CD4-positive, alpha-beta T cell (primary cell): ENCODE measurements at regions not wholly inside any gene's neighbourhood (a gene's known extent, or its start where the extent isn't known, plus 50 kb on each side); places are given as distances from the start of the nearest gene placed in this dataset.

Experiments
- ATAC-seq: fragments of 200-7000 bp; cut with Tn5 transposase; one replicate; pipeline ENCODE4 v1.10.0; 2022; ENCODE audit warnings: mild to moderate bottlenecking; ENCODE audit not compliant: poor library complexity
- CTCF ChIA-PET: fragments of 350-600 bp; sonication (Branson Sonifier 250); formaldehyde crosslinking; loops from one replicate; lab custom pipeline; 2021; ENCODE audit warnings: antibody characterized with exemption, inconsistent platforms; lab: Charles Lee
- POLR2A ChIA-PET: fragments of 350-600 bp; sonication (Branson Sonifier 250); formaldehyde crosslinking; loops from one replicate; lab custom pipeline; 2021; ENCODE audit warnings: antibody characterized with exemption, inconsistent platforms; lab: Charles Lee
- DNase-seq, 14 experiments: peaks; one replicate each; pipeline ENCODE4 v3.0.0-alpha.2; 2013 to 2020; ENCODE audit warnings: mixed read lengths in 2 of 14
- H3K27ac ChIP-seq, 2 donors: one replicate each; pipeline versions ENCODE4 v1.5.1 to v1.7.0; 2013; ENCODE audit warnings: low read length in 2 of 2, low read depth in 1 of 2, mild to moderate bottlenecking in 1 of 2
- H3K27me3 ChIP-seq, 2 experiments: 1 replicate in 1 of 2; 2 replicates in 1 of 2; pipeline versions ENCODE4 v1.6.1 to v1.7.0; 2013; ENCODE audit warnings: low read length in 2 of 2, control low read depth in 1 of 2, mild to moderate bottlenecking in 1 of 2, moderate library complexity in 1 of 2; ENCODE audit not compliant: insufficient read depth in 2 of 2, control insufficient read depth in 1 of 2
- H3K36me3 ChIP-seq: one replicate; pipeline ENCODE4 v1.6.1; 2013; ENCODE audit warnings: low read length, control low read depth; ENCODE audit not compliant: insufficient read depth
- H3K4me1 ChIP-seq: one replicate; pipeline ENCODE4 v1.6.1; 2013; ENCODE audit warnings: low read length, control low read depth; ENCODE audit not compliant: insufficient read depth
- H3K4me3 ChIP-seq: one replicate; pipeline ENCODE4 v1.5.1; 2013; ENCODE audit warnings: mild to moderate bottlenecking, low read length, moderate library complexity
- H3K9me3 ChIP-seq, 2 experiments: 1 replicate in 1 of 2; 2 replicates in 1 of 2; pipeline versions ENCODE4 v1.6.1 to v1.7.0; 2013; ENCODE audit warnings: low read length in 2 of 2, mild to moderate bottlenecking in 2 of 2, control low read depth in 1 of 2, moderate library complexity in 1 of 2; ENCODE audit not compliant: control insufficient read depth in 1 of 2, insufficient read depth in 1 of 2
- H3K27ac Mint-ChIP-seq: one replicate; pipeline ENCODE4 v1.8.0; 2020; ENCODE audit warnings: mixed read lengths
- H3K27me3 Mint-ChIP-seq: one replicate; pipeline ENCODE4 v1.8.0; 2021; ENCODE audit warnings: mixed read lengths
- H3K36me3 Mint-ChIP-seq: one replicate; pipeline ENCODE4 v1.8.0; 2021; ENCODE audit warnings: low read depth, mixed read lengths
- H3K4me1 Mint-ChIP-seq: one replicate; pipeline ENCODE4 v1.8.0; 2021; ENCODE audit warnings: low read depth, mixed read lengths
- H3K4me3 Mint-ChIP-seq: one replicate; pipeline ENCODE4 v1.8.0; 2020; ENCODE audit warnings: mild to moderate bottlenecking, mixed read lengths
- H3K9me3 Mint-ChIP-seq: one replicate; pipeline ENCODE4 v1.8.0; 2020; ENCODE audit warnings: mixed read lengths
- intact Hi-C, 2 experiments: fragments of 100-400 bp; cut with DNase I in 1 of 2; cut with micrococcal nuclease in 1 of 2; formaldehyde crosslinking; loops; one replicate each; pipeline versions ENCODE4 v1.15.1 to v1.9.0; 2023 to 2025; cut with DNase I, micrococcal nuclease
- TF ChIP-seq, protein P1 (sequence below): fragments of 200-600 bp; IDR thresholded peaks from one replicate; pipeline ENCODE4 v1.8.0; 2022; ENCODE audit warnings: antibody characterized with exemption, mild to moderate bottlenecking

DNA sequence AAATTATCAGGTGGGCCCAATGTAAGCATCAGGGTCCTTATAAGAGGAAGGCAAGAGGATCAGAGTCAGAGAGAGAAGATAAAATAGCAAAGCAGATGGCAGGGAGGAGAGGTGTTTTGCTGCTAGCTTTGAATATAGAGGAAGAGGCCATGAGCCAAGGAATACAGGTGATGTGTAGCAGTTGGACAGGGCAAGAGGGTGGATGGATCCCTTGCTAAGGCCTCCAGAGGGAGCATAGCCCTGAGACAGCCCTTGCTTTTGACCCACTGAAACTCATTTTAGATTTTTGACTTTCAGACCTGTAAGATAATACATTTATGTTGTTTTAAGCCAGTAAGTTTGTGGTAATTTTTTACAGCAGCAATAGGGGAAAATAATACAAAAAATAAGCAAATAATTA is 116.6 kb upstream of the PARD3B start:
- Histone ChIP-seq H3K36me3 (no peaks in the 10 kb centered on the region), H3K9me3 (peaks cover 4 to 10% of the 10 kb centered on the region in 2 experiments), H3K4me3 (no peak overlapping the region), H3K27me3 (no peaks in the 10 kb centered on the region), H3K27ac (no peak overlapping the region), H3K4me1 (no peaks in the 10 kb centered on the region)
- ChIA-PET POLR2A (no interaction called here), CTCF (no interaction called here)
- Mint-ChIP-seq H3K4me1 (no peaks in the 10 kb centered on the region), H3K27me3 (peaks cover 12% of the 10 kb centered on the region), H3K9me3 (peaks cover 7% of the 10 kb centered on the region), H3K36me3 (no peaks in the 10 kb centered on the region), H3K27ac (no peak overlapping the region), H3K4me3 (no peak overlapping the region)
- ATAC-seq, result no peak
- TF ChIP-seq, protein P1, sequence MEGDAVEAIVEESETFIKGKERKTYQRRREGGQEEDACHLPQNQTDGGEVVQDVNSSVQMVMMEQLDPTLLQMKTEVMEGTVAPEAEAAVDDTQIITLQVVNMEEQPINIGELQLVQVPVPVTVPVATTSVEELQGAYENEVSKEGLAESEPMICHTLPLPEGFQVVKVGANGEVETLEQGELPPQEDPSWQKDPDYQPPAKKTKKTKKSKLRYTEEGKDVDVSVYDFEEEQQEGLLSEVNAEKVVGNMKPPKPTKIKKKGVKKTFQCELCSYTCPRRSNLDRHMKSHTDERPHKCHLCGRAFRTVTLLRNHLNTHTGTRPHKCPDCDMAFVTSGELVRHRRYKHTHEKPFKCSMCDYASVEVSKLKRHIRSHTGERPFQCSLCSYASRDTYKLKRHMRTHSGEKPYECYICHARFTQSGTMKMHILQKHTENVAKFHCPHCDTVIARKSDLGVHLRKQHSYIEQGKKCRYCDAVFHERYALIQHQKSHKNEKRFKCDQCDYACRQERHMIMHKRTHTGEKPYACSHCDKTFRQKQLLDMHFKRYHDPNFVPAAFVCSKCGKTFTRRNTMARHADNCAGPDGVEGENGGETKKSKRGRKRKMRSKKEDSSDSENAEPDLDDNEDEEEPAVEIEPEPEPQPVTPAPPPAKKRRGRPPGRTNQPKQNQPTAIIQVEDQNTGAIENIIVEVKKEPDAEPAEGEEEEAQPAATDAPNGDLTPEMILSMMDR, result no peak
- intact Hi-C loops, result no loop called here
- no peak for DNase-seq

DNA sequence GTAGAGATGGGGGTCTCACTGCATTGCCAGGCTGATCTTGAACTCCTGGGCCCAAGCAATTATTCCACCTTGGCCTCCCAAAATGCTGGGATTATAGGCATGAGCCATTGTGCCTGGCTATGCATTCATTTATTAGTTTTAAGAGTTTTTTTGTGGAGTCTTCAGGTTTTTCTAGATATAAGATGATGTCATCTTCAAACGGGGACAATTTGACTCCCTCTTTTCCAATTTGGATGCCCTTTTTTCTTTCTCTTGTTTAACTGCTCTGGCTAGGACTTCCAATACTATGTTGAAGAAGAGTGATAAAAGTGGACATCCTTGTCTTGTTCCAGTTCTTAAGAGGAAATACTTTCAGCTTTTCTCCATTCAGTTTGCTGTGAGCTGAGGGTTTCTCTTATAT is 113.7 kb upstream of the PARD3B start:
- Histone ChIP-seq H3K36me3 (no peaks in the 10 kb centered on the region), H3K27me3 (no peaks in the 10 kb centered on the region), H3K9me3 (peaks cover 4 to 10% of the 10 kb centered on the region in 2 experiments), H3K4me1 (no peaks in the 10 kb centered on the region), H3K4me3 (no peak overlapping the region), H3K27ac (no peak overlapping the region)
- H3K4me3 Mint-ChIP-seq, result no peak overlapping the region
- POLR2A ChIA-PET, result no interaction called here
- no peaks in the 10 kb centered on the region for H3K4me1 Mint-ChIP-seq
- peaks cover 13% of the 10 kb centered on the region for H3K27me3 Mint-ChIP-seq
- no peaks in the 10 kb centered on the region for H3K36me3 Mint-ChIP-seq
- no peak for ATAC-seq
- CTCF ChIA-PET, result no interaction called here
- TF ChIP-seq, protein P1, result no peak
- H3K27ac Mint-ChIP-seq, result no peak overlapping the region
- intact Hi-C loops, result no loop called here
- peaks cover 7% of the 10 kb centered on the region for H3K9me3 Mint-ChIP-seq
- DNase-seq, result no peak

DNA sequence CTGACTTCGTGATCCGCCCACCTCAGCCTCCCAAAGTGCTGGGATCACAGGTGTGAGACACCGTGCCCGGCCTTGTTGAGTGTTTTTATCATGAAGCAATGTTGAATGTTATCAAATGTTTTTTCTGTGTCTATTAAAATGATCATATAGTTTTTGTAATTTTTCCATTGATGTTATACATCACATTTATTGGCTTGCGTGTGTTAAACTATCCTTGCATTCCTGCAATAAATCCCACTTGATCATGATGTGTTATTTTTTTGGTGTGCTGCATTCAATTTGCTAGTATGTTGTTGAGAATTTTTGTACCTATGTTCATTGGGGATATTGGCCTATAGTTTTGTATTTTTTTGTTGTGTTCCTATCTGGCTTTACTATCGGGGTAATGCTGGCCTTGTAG is 113.1 kb upstream of the PARD3B start:
- POLR2A ChIA-PET, result no interaction called here
- Histone ChIP-seq H3K4me3 (no peak overlapping the region), H3K4me1 (no peaks in the 10 kb centered on the region), H3K9me3 (peaks cover 4 to 10% of the 10 kb centered on the region in 2 experiments), H3K27ac (no peak overlapping the region), H3K27me3 (no peaks in the 10 kb centered on the region), H3K36me3 (no peaks in the 10 kb centered on the region)
- TF ChIP-seq, protein P1, result no peak
- H3K4me3 Mint-ChIP-seq, result no peak overlapping the region
- DNase-seq, result no peak
- no peaks in the 10 kb centered on the region for H3K36me3 Mint-ChIP-seq
- peaks cover 7% of the 10 kb centered on the region for H3K9me3 Mint-ChIP-seq
- H3K27ac Mint-ChIP-seq, result no peak overlapping the region
- H3K4me1 Mint-ChIP-seq, result no peaks in the 10 kb centered on the region
- no peak for ATAC-seq
- intact Hi-C loops, result no loop called here
- H3K27me3 Mint-ChIP-seq, result peaks cover 13% of the 10 kb centered on the region
- CTCF ChIA-PET, result no interaction called here
